Uterus (tissue), 2 donors: ENCODE measurements at regions not wholly inside any gene's neighbourhood (a gene's known extent, or its start where the extent isn't known, plus 50 kb on each side); places are given as distances from the start of the nearest gene placed in this dataset.

ENCODE experiments used
- CTCF ChIP-seq, 4 experiments: fragments of 200-600 bp in 2 of 4; fragments of 450-650 bp in 2 of 4; sonication (generic) in 2 of 4; IDR thresholded peaks; one replicate each; pipeline ENCODE4 v1.5.1; 2016 to 2019; ENCODE audit warnings: antibody characterized with exemption in 4 of 4, mild to moderate bottlenecking in 2 of 4, moderate library complexity in 1 of 4
- POLR2A ChIP-seq, 2 donors: fragments of 450-650 bp; IDR thresholded peaks; one replicate each; pipeline ENCODE4 v1.6.1; 2016; ENCODE audit warnings: antibody characterized with exemption in 2 of 2, mild to moderate bottlenecking in 1 of 2, moderate library complexity in 1 of 2

GRCh38 chr21:36608897-36609225 lies 90.1 kb upstream of the SIM2 start:
- no peak for TF ChIP-seq POLR2A (IDR thresholded peaks at IDR 0.05)
- no peak for TF ChIP-seq CTCF (IDR thresholded peaks at IDR 0.05)
